IMR-90 (cell line): ENCODE measurements at regions not wholly inside any gene's neighbourhood (a gene's known extent, or its start where the extent isn't known, plus 50 kb on each side); places are given as distances from the start of the nearest gene placed in this dataset.
A peak's percentile ranks its signal among the peaks of the same experiment; 100 is the strongest.

Experiments
- ATAC-seq: fragments of 200-7000 bp; cut with Tn5 transposase; 2 replicates; pipeline ENCODE4 v1.9.1; 2020; ENCODE audit warnings: low read depth, mild to moderate bottlenecking, moderate library complexity
- BruUV-seq: library from RNA; stranded (reverse); fragments of 400-500 nt; replicated peaks from 2 replicates; lab custom pipeline; 2021; lab: Mats Ljungman, UMichigan
- CTCF ChIA-PET: fragments of 300-600 bp; formaldehyde crosslinking; extraction: SDS; loops from one replicate; lab custom pipeline; 2021; ENCODE audit warnings: antibody characterized with exemption; lab: Yijun Ruan, JAX
- POLR2A ChIA-PET: fragments of 300-600 bp; sonication (Branson Sonifier 250); formaldehyde crosslinking; loops from one replicate; lab custom pipeline; 2022; ENCODE audit warnings: antibody characterized with exemption; ENCODE audit not compliant: unreplicated experiment; lab: Charles Lee
- DNase-seq: peaks from one replicate; pipeline ENCODE4 v3.0.0; 2013
- H2AFZ ChIP-seq: replicated peaks from 2 replicates; pipeline ENCODE3; 2013; ENCODE audit warnings: low read length, mild to moderate bottlenecking; ENCODE audit not compliant: poor library complexity
- H2AK5ac ChIP-seq: 2 replicates; pipeline ENCODE4 v1.6.1; 2013; ENCODE audit warnings: low read depth, low read length, inconsistent platforms
- H2AK9ac ChIP-seq: replicated peaks from 2 replicates; pipeline ENCODE3; 2013; ENCODE audit warnings: mild to moderate bottlenecking, low read depth, low read length, moderate library complexity; ENCODE audit not compliant: poor library complexity
- H2BK120ac ChIP-seq: 2 replicates; pipeline ENCODE4 v1.6.1; 2013; ENCODE audit warnings: low read depth, low read length, inconsistent platforms
- H2BK15ac ChIP-seq: 3 replicates; pipeline ENCODE4 v1.6.1; 2013; ENCODE audit warnings: low read depth, low read length, inconsistent platforms
- H2BK20ac ChIP-seq: 2 replicates; pipeline ENCODE4 v1.6.1; 2013; ENCODE audit warnings: low read depth, mild to moderate bottlenecking, inconsistent platforms, low read length, moderate library complexity
- H2BK5ac ChIP-seq: 2 replicates; pipeline ENCODE4 v1.6.1; 2013; ENCODE audit warnings: mild to moderate bottlenecking, low read depth, low read length, inconsistent platforms; ENCODE audit not compliant: poor library complexity, severe bottlenecking
- H3K14ac ChIP-seq: replicated peaks from 2 replicates; pipeline ENCODE4 v1.6.1; 2013; ENCODE audit warnings: low read depth, low read length, inconsistent platforms
- H3K18ac ChIP-seq: 2 replicates; pipeline ENCODE4 v1.6.1; 2013; ENCODE audit warnings: low read depth, low read length, control low read depth
- H3K23ac ChIP-seq: 2 replicates; pipeline ENCODE4 v1.6.1; 2013; ENCODE audit warnings: low read depth, low read length, inconsistent platforms
- H3K27ac ChIP-seq: 2 replicates; pipeline ENCODE4 v1.5.1; 2013; ENCODE audit warnings: mild to moderate bottlenecking, control low read depth, low read length; ENCODE audit not compliant: insufficient read depth
- H3K27me3 ChIP-seq: 2 replicates; pipeline ENCODE4 v1.6.1; 2013; ENCODE audit warnings: low read length; ENCODE audit not compliant: control insufficient read depth, insufficient read depth
- H3K36me3 ChIP-seq: 2 replicates; pipeline ENCODE4 v1.6.1; 2013; ENCODE audit warnings: low read length, mixed read lengths; ENCODE audit not compliant: control insufficient read depth, insufficient read depth
- H3K4ac ChIP-seq: 2 replicates; pipeline ENCODE4 v1.6.1; 2013; ENCODE audit warnings: low read depth, low read length, inconsistent platforms
- H3K4me1 ChIP-seq: 2 replicates; pipeline ENCODE4 v1.6.1; 2013; ENCODE audit warnings: low read length, mixed read lengths; ENCODE audit not compliant: control insufficient read depth, insufficient read depth
- H3K4me2 ChIP-seq: 2 replicates; pipeline ENCODE4 v1.6.1; 2013; ENCODE audit warnings: low read depth, mild to moderate bottlenecking, control low read depth, low read length, moderate library complexity
- H3K4me3 ChIP-seq: 2 replicates; pipeline ENCODE4 v1.5.1; 2013; ENCODE audit warnings: low read depth, mild to moderate bottlenecking, control low read depth, low read length, moderate library complexity; ENCODE audit not compliant: insufficient read depth
- H3K56ac ChIP-seq: 2 replicates; pipeline ENCODE4 v1.6.1; 2013; ENCODE audit warnings: low read length, inconsistent platforms; ENCODE audit not compliant: insufficient read depth; ENCODE audit errors: extremely low read depth
- H3K79me1 ChIP-seq, 2 experiments: 2 replicates each; pipeline ENCODE4 v1.6.1; 2013; ENCODE audit warnings: low read length in 2 of 2, inconsistent platforms in 1 of 2, low read depth in 1 of 2
- H3K9ac ChIP-seq: 2 replicates; pipeline ENCODE4 v1.6.1; 2013; ENCODE audit warnings: low read depth, low read length, control low read depth
- H3K9me1 ChIP-seq: 2 replicates; pipeline ENCODE4 v1.6.1; 2013; ENCODE audit warnings: low read length, inconsistent platforms; ENCODE audit not compliant: insufficient read depth
- H3K9me3 ChIP-seq: 2 replicates; pipeline ENCODE4 v1.6.1; 2013; ENCODE audit warnings: low read length; ENCODE audit not compliant: control insufficient read depth, insufficient read depth
- H4K20me1 ChIP-seq: 2 replicates; pipeline ENCODE4 v1.6.1; 2013; ENCODE audit warnings: low read length, inconsistent platforms; ENCODE audit not compliant: insufficient read depth
- H4K5ac ChIP-seq: 2 replicates; pipeline ENCODE4 v1.6.1; 2013; ENCODE audit warnings: mild to moderate bottlenecking, low read depth, low read length, control low read depth
- H4K8ac ChIP-seq, 2 experiments: 2 replicates each; pipeline ENCODE4 v1.6.1; 2013; ENCODE audit warnings: low read depth in 2 of 2, low read length in 2 of 2, control low read depth in 1 of 2, inconsistent platforms in 1 of 2
- H4K91ac ChIP-seq: 2 replicates; pipeline ENCODE4 v1.6.1; 2013; ENCODE audit warnings: low read depth, low read length, inconsistent platforms; ENCODE audit not compliant: insufficient read depth
- CEBPB ChIP-seq: IDR thresholded peaks from 2 replicates; pipeline ENCODE4 v1.6.1; 2012; ENCODE audit warnings: low read depth, low read length, improper control_type of control experiment
- CHD1 ChIP-seq: IDR thresholded peaks from 2 replicates; pipeline ENCODE4 v1.6.1; 2012; ENCODE audit warnings: low read depth, low read length, improper control_type of control experiment
- CTCF ChIP-seq: conservative IDR thresholded peaks from 2 replicates; pipeline ENCODE4 v1.5.1; 2012; ENCODE audit warnings: mild to moderate bottlenecking, low read depth, low read length, improper control_type of control experiment
- ELK1 ChIP-seq: fragments of 150-350 bp; IDR thresholded peaks from 2 replicates; pipeline ENCODE4 v1.6.1; 2016; ENCODE audit warnings: low read depth, mild to moderate bottlenecking, low read length, moderate library complexity, borderline replicate concordance
- FOS ChIP-seq: fragments of 150-350 bp; IDR thresholded peaks from 2 replicates; pipeline ENCODE4 v1.6.1; 2016; ENCODE audit warnings: low read depth, low read length
- MAFK ChIP-seq: IDR thresholded peaks from 2 replicates; pipeline ENCODE4 v1.6.1; 2012; ENCODE audit warnings: low read depth, low read length, improper control_type of control experiment
- MAZ ChIP-seq: IDR thresholded peaks from 2 replicates; pipeline ENCODE4 v1.6.1; 2012; ENCODE audit warnings: low read depth, mild to moderate bottlenecking, low read length, improper control_type of control experiment, moderate library complexity, borderline replicate concordance
- MXI1 ChIP-seq: IDR thresholded peaks from 2 replicates; pipeline ENCODE4 v1.6.1; 2012; ENCODE audit warnings: low read depth, mild to moderate bottlenecking, low read length, moderate library complexity, borderline replicate concordance
- NFE2L2 ChIP-seq: fragments of 150-350 bp; IDR thresholded peaks from 2 replicates; pipeline ENCODE4 v1.6.1; 2016; ENCODE audit warnings: low read depth, mild to moderate bottlenecking, low read length
- POLR2A ChIP-seq: IDR thresholded peaks from 2 replicates; pipeline ENCODE4 v1.6.1; 2012; ENCODE audit warnings: mild to moderate bottlenecking, low read depth, low read length
- RCOR1 ChIP-seq: IDR thresholded peaks from 2 replicates; pipeline ENCODE4 v1.6.1; 2012; ENCODE audit warnings: mild to moderate bottlenecking, low read length, improper control_type of control experiment; ENCODE audit not compliant: insufficient replicate concordance
- RFX5 ChIP-seq: IDR thresholded peaks from 2 replicates; pipeline ENCODE4 v1.8.0; 2012; ENCODE audit warnings: low read depth, mild to moderate bottlenecking, low read length, moderate library complexity
- SMC3 ChIP-seq: fragments of 150-350 bp; IDR thresholded peaks from 2 replicates; pipeline ENCODE4 v1.6.1; 2016; ENCODE audit warnings: low read depth, mild to moderate bottlenecking, antibody characterized with exemption, low read length, moderate library complexity
- USF2 ChIP-seq: fragments of 150-350 bp; IDR thresholded peaks from 2 replicates; pipeline ENCODE4 v1.6.1; 2017; ENCODE audit warnings: mild to moderate bottlenecking, antibody characterized with exemption, low read length, low read depth
- WGBS, 2 experiments: methylation state at CpG; one replicate each; pipeline versions ENCODE4 v1.1.5 to v1.1.7; 2013; ENCODE audit warnings: missing lambda C conversion rate in 2 of 2; ENCODE audit not compliant: insufficient read length in 1 of 2; ENCODE audit errors: extremely low coverage in 2 of 2; 5-methylcytosine and 5-hydroxymethylcytosine counted together
- dilution Hi-C: fragments of 300-500 bp; cut with HindIII; formaldehyde crosslinking; loops from one replicate; pipeline ENCODE4 v1.14.3; 2018; ENCODE audit warnings: low sequenced_read_pairs; ENCODE audit not compliant: unreplicated experiment
- in situ Hi-C: fragments of 300-500 bp; cut with MboI; formaldehyde crosslinking; loops from 3 replicates; pipeline ENCODE4 v1.14.3; 2019; ENCODE audit warnings: low sequenced_read_pairs, inconsistent platforms, mixed read lengths
- intact Hi-C: fragments of 100-400 bp; cut with micrococcal nuclease; formaldehyde crosslinking; loops from 2 replicates; pipeline ENCODE4 v1.10.0; 2022

GRCh38 chr4:26086621-26087441, 172.8 kb downstream of the SMIM20 start:
- Histone ChIP-seq H2BK15ac (peak overlapping the region; percentile 25; the same call in 1 of the 3 replicates), H4K91ac (peak overlapping the region; percentile 20; the same call in 1 of the 2 replicates), H4K5ac (peak overlapping the region; percentile 53; the same call in 1 of the 2 replicates), H4K20me1 (no peaks in the 10 kb centered on the region), H3K4me1 (peaks cover 20% of the 10 kb centered on the region), H3K27me3 (no peaks in the 10 kb centered on the region), H4K8ac (peak overlapping the region in 1 of 2 experiments; percentile 26; a peak in 2 of 4 replicates), H2AK5ac (peak overlapping the region; percentile 65), H3K23ac (peak overlapping the region; percentile 41; the same call in 1 of the 2 replicates), H2BK20ac (peak overlapping the region; percentile 72), H3K14ac (peak overlapping the region; percentile 40; the same call in 1 of the 2 replicates), H3K27ac (peak overlapping the region; percentile 9; the same call in 1 of the 2 replicates), H3K9me1 (peaks cover 12% of the 10 kb centered on the region), H2AK9ac (peak overlapping the region; percentile 62), H3K79me1 (no peaks in the 10 kb centered on the region), H3K18ac (peak overlapping the region; percentile 45; the same call in 1 of the 2 replicates), H3K4me2 (no peak overlapping the region; the same call in 1 of the 2 replicates), H3K9ac (no peak overlapping the region), H2BK5ac (no peak overlapping the region), H3K4ac (peak overlapping the region; percentile 40; the same call in 1 of the 2 replicates), H3K9me3 (no peaks in the 10 kb centered on the region), H3K36me3 (no peaks in the 10 kb centered on the region), H2BK120ac (peak overlapping the region; percentile 61), H3K4me3 (no peak overlapping the region), H2AFZ (no peak overlapping the region), H3K56ac (no peak overlapping the region)
- POLR2A ChIA-PET = no interaction called here
- intact Hi-C loops (no loop called here), dilution Hi-C loops (no loop called here), in situ Hi-C loops (no loop called here)
- DNase-seq (peak; percentile 56), ATAC-seq (no peak)
- CTCF ChIA-PET = no interaction called here
- no TSS peak for BruUV-seq
- 60% methylated on average over 1 of the region's 10 CpGs; no CpG with 5 or more reads in 1 of the 2 experiments for WGBS, 2 experiments
- TF ChIP-seq CHD1 (no peak), POLR2A (no peak), NFE2L2 (no peak), CTCF (no peak), CEBPB (no peak), ELK1 (no peak), MXI1 (no peak), MAFK (no peak), MAZ (no peak), RFX5 (no peak), SMC3 (no peak), FOS (no peak), USF2 (no peak), RCOR1 (no peak)
